IPS DF 6.9 (cell line): ENCODE measurements at regions not wholly inside any gene's neighbourhood (a gene's known extent, or its start where the extent isn't known, plus 50 kb on each side); places are given as distances from the start of the nearest gene placed in this dataset.

ENCODE experiments used
- DNase-seq: peaks from one replicate; pipeline ENCODE4 v3.0.0-alpha.2; 2013; ENCODE audit warnings: low read depth, low spot score
- H3K27ac ChIP-seq: one replicate; pipeline ENCODE4 v1.5.1; 2013; ENCODE audit warnings: low read length, control low read depth
- H3K27me3 ChIP-seq: 2 replicates; pipeline ENCODE4 v1.6.1; 2013; ENCODE audit warnings: mild to moderate bottlenecking, low read length; ENCODE audit not compliant: control insufficient read depth, insufficient read depth
- H3K36me3 ChIP-seq: 2 replicates; pipeline ENCODE4 v1.6.1; 2013; ENCODE audit warnings: low read length; ENCODE audit not compliant: control insufficient read depth, insufficient read depth
- H3K4me1 ChIP-seq: 2 replicates; pipeline ENCODE4 v1.6.1; 2013; ENCODE audit warnings: low read length; ENCODE audit not compliant: control insufficient read depth, insufficient read depth
- H3K4me3 ChIP-seq: 2 replicates; pipeline ENCODE4 v1.5.1; 2013; ENCODE audit warnings: mild to moderate bottlenecking, low read length
- H3K9me3 ChIP-seq: 2 replicates; pipeline ENCODE4 v1.6.1; 2013; ENCODE audit warnings: low read length, inconsistent platforms; ENCODE audit not compliant: control insufficient read depth, insufficient read depth
- WGBS: extraction: QIAGEN DNeasy Blood & Tissue Kit; methylation state at CpG from one replicate; pipeline ENCODE4 v1.1.7; 2013; ENCODE audit warnings: mixed read lengths, missing lambda C conversion rate; ENCODE audit not compliant: insufficient read length, insufficient coverage; 5-methylcytosine and 5-hydroxymethylcytosine counted together

DNA sequence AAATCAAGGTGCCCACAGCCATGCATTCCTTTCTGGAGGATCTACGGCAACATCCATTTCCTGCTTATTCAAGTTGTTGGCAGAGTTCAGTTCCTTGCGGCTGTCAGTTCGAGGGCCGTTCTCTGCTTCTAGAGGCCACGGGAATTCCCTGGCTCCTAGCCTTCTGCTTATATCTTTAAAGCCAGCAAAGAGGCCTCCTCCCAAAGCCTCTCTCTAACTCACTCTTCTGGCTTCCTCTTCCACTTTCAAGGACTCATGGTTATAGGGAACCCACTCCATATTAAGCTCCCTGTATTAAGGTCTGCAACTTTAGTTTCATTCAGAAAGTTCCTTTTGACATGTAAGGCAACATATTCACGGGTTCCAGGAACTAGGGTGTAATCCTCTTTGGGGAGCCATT lies 150.1 kb upstream of the RMP24 start:
- peaks cover 3% of the 10 kb centered on the region; the same call in 1 of the 2 replicates for H3K4me1 ChIP-seq
- H3K9me3 ChIP-seq = no peaks in the 10 kb centered on the region
- H3K27ac ChIP-seq = no peak overlapping the region
- no CpG with 5 or more reads among the region's 6 CpGs for WGBS
- no peak for DNase-seq
- no peaks in the 10 kb centered on the region; the same call in 1 of the 2 replicates for H3K27me3 ChIP-seq
- H3K36me3 ChIP-seq = no peaks in the 10 kb centered on the region
- H3K4me3 ChIP-seq = no peak overlapping the region

GRCh38 chr18:35826477-35826876 lies 146.0 kb upstream of the RMP24 start:
- DNase-seq = no peak
- no peaks in the 10 kb centered on the region for H3K27me3 ChIP-seq
- no peak overlapping the region for H3K4me3 ChIP-seq
- H3K9me3 ChIP-seq = no peaks in the 10 kb centered on the region; the same call in 1 of the 2 replicates
- H3K27ac ChIP-seq = peak overlapping the region; percentile 3
- H3K36me3 ChIP-seq = no peaks in the 10 kb centered on the region; the same call in 1 of the 2 replicates
- no CpG with 5 or more reads among the region's 1 CpG for WGBS
- H3K4me1 ChIP-seq = peaks cover 8% of the 10 kb centered on the region; the same call in 1 of the 2 replicates

DNA sequence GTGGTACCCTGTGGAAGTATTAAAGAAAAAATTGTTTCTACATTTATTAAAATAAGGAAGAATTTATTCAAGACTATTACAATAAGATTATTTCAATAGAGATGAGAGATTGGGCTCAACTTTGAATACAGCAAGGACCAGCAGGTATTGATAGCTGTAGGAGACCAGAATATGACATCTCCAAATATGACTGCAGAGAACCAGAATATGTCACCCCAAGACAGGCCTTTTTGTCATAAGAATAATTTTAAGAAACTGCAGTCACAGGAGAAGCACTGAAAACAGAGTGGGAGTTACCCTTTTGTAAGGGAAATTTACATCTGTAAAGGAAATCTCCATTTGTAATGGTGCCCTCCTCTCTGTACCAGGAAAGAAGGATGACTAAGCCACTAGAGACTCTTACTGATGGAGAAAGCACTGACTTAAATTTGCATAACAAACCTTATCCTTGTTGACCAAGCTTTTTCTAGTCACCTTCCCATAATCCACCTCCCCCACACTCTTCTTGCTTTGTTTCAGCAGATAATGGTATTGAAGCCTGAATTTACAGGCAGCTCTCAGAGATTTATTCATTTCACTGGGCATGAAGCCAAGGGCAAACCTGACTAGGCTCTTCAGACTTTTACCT lies 145.1 kb upstream of the RMP24 start:
- no peak overlapping the region for H3K4me3 ChIP-seq
- peak overlapping the region; percentile 95 for H3K27ac ChIP-seq
- DNase-seq = peak; percentile 91
- H3K36me3 ChIP-seq = no peaks in the 10 kb centered on the region; the same call in 1 of the 2 replicates
- H3K27me3 ChIP-seq = no peaks in the 10 kb centered on the region
- H3K4me1 ChIP-seq = peaks cover 8% of the 10 kb centered on the region; the same call in 1 of the 2 replicates
- peaks cover 5% of the 10 kb centered on the region for H3K9me3 ChIP-seq

DNA sequence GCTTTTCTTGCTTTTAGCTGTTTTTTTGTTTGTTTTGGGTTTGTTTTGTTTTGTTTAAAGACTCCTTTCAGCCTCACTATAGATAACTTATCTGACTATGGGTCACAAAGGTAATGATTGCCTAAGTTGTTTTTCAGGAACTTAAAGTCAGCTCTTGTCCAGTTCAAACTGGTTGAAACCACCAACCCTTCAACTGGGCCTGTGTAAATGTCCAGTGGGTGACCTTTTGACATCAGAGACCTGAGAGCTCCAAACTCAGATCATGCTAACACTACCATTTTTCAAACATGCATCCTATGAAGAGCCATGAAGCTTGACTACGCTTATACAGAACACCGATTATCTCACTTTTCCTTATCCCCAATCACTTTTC lies 144.6 kb upstream of the RMP24 start:
- Histone ChIP-seq H3K27me3 (no peaks in the 10 kb centered on the region; the same call in 1 of the 2 replicates), H3K4me3 (no peak overlapping the region)
- WGBS = 89% methylated on average over 1 of the region's 2 CpGs

DNA sequence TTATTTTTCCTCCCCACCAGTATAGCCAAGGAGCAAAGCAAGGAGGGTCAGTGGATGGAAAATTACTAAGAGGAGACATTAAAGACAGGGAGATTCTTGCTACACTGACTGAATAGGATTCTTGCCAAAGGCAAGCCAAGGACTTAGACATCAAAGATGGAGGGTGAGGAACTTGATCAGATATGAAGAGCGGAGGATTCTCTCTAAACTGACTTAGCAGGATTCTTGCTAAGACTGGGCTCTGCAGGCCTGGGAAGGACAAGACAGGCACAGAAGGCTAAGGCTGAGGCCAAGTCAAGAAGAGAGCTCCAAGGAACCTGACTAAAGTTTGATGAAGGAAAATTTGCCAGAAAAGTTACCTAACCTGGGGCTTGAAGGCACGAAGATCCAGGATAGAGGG lies 143.9 kb upstream of the RMP24 start:
- H3K27ac ChIP-seq = peak overlapping the region; percentile 95
- WGBS = no CpG with 5 or more reads among the region's 2 CpGs

More for the DNA sequence above, 144.6 kb upstream of the RMP24 start:
- Histone ChIP-seq H3K36me3 (no peaks in the 10 kb centered on the region; the same call in 1 of the 2 replicates), H3K4me1 (peaks cover 8% of the 10 kb centered on the region; the same call in 1 of the 2 replicates), H3K9me3 (peaks cover 7% of the 10 kb centered on the region), H3K27ac (peak overlapping the region; percentile 95)
- DNase-seq = no peak

GRCh38 chr18:35835366-35835765 lies 137.1 kb upstream of the RMP24 start:
- Histone ChIP-seq H3K27me3 (no peaks in the 10 kb centered on the region; the same call in 1 of the 2 replicates), H3K4me3 (no peak overlapping the region), H3K9me3 (peaks cover 10% of the 10 kb centered on the region), H3K27ac (no peak overlapping the region), H3K36me3 (peaks cover 3% of the 10 kb centered on the region; the same call in 1 of the 2 replicates), H3K4me1 (no peaks in the 10 kb centered on the region)
- no CpG with 5 or more reads among the region's 2 CpGs for WGBS
- no peak for DNase-seq

More for the DNA sequence above, 143.9 kb upstream of the RMP24 start:
- Histone ChIP-seq H3K4me1 (peaks cover 8% of the 10 kb centered on the region; the same call in 1 of the 2 replicates), H3K27me3 (no peaks in the 10 kb centered on the region; the same call in 1 of the 2 replicates), H3K9me3 (peaks cover 10% of the 10 kb centered on the region), H3K4me3 (no peak overlapping the region), H3K36me3 (peaks cover 3% of the 10 kb centered on the region; the same call in 1 of the 2 replicates)
- DNase-seq = no peak

DNA sequence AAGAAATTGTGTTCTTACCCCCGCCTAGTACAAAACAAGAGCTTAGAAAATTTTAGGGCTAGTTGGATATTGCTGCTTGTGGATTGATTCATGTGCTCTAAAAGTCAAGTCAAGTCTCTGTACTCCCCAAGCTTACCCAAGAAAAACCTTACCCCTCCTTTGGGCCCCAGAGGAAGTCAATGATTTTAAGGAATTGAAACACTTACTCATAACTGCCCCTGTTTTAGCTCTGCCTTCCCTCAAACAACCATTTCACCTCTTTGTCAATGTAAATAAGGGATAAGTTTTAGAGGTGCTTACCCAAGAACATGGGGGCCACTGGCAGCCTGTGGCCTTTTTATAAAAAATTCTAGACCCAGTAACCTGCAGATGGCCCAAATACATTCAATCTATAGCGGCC lies 136.6 kb upstream of the RMP24 start:
- Histone ChIP-seq H3K27ac (no peak overlapping the region), H3K9me3 (peaks cover 10% of the 10 kb centered on the region), H3K36me3 (peaks cover 3% of the 10 kb centered on the region; the same call in 1 of the 2 replicates), H3K4me1 (no peaks in the 10 kb centered on the region), H3K27me3 (no peaks in the 10 kb centered on the region; the same call in 1 of the 2 replicates), H3K4me3 (no peak overlapping the region)
- DNase-seq = no peak
- no CpG with 5 or more reads among the region's 2 CpGs for WGBS

DNA sequence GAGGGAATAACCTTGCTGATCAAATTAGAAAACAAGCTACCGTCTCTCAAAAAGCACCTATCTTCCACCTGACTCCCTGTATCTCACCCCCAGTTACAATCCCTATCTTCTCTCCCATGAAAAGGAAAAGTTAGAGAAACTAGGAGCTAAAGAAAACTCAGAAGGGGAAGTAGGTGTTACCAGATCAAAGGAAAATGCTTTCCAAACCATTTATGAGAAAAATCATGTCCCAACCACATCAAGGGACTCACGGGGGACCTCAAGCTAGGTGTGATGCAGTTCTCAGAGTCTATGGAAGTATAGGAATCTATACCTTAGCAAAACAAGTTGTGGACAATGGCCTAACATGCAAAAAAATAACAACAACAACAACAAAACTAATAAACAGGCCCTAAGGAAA lies 135.5 kb upstream of the RMP24 start:
- H3K27me3 ChIP-seq = no peaks in the 10 kb centered on the region; the same call in 1 of the 2 replicates
- H3K4me3 ChIP-seq = no peak overlapping the region
- H3K27ac ChIP-seq = no peak overlapping the region
- no CpG with 5 or more reads among the region's 2 CpGs for WGBS
- peaks cover 3% of the 10 kb centered on the region; the same call in 1 of the 2 replicates for H3K36me3 ChIP-seq
- H3K4me1 ChIP-seq = no peaks in the 10 kb centered on the region
- H3K9me3 ChIP-seq = peaks cover 9% of the 10 kb centered on the region
- no peak for DNase-seq

DNA sequence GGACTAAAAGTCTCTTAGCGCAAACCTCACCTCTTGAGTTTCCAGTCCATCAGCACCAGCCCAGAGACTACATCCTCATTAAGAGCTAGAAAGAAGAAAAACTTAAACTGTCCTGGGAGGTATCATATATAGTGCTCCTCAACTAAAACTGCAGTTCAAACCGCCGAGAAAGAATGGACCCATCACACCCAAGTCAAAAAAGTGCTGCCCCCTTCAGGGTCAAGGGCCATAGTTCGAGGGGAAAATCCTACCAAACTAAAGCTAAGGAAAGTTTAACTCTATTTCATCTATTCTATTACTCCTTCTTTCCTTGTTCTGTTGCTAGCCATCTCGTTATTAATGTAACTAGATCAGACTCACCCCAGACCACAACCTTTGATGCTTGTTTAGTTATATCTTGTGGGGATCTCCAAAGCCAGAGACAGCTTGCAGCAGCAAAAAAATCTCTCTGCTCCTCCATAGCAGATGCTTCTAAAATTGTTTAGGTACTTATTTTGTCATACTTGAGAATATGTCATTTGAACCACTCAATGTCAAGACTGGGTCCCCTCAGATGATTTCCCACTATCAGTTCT lies 134.5 kb upstream of the RMP24 start:
- peaks cover 3% of the 10 kb centered on the region for H3K9me3 ChIP-seq
- DNase-seq = no peak
- no peaks in the 10 kb centered on the region for H3K4me1 ChIP-seq
- H3K27me3 ChIP-seq = no peaks in the 10 kb centered on the region
- no peak overlapping the region for H3K4me3 ChIP-seq
- peaks cover 3% of the 10 kb centered on the region; the same call in 1 of the 2 replicates for H3K36me3 ChIP-seq
- H3K27ac ChIP-seq = no peak overlapping the region
- no CpG with 5 or more reads among the region's 5 CpGs for WGBS

GRCh38 chr18:35841283-35841682 lies 131.2 kb upstream of the RMP24 start:
- no peak overlapping the region for H3K4me3 ChIP-seq
- no peaks in the 10 kb centered on the region for H3K4me1 ChIP-seq
- H3K27ac ChIP-seq = no peak overlapping the region
- no peaks in the 10 kb centered on the region for H3K9me3 ChIP-seq
- H3K27me3 ChIP-seq = no peaks in the 10 kb centered on the region
- WGBS = no CpG with 5 or more reads among the region's 2 CpGs
- H3K36me3 ChIP-seq = no peaks in the 10 kb centered on the region
- DNase-seq = no peak
